GM19035 (cell line): ENCODE measurements at regions not wholly inside any gene's neighbourhood (a gene's known extent, or its start where the extent isn't known, plus 50 kb on each side); places are given as distances from the start of the nearest gene placed in this dataset.
"Not testable (repeated sequence)": the region's sequence is repeated elsewhere in the genome, so short reads cannot be mapped to it uniquely, and the experiment has no call there.

Experiments used
- ATAC-seq: cut with Tn5 transposase; IDR thresholded peaks from one replicate; pipeline ENCODE4 v1.9.1; 2021; ENCODE audit not compliant: unreplicated experiment

- no peak for ATAC-seq
Measured at GRCh38 chr2:51846018-51846417, 814.1 kb upstream of the NRXN1 start.

- no peak for ATAC-seq
Measured at GRCh38 chr2:51844596-51844995, 812.7 kb upstream of the NRXN1 start.

GRCh38 chr2:51829477-51829876, 797.5 kb upstream of the NRXN1 start:
- ATAC-seq: no peak

- no peak for ATAC-seq
Measured at GRCh38 chr2:51825823-51826222, 793.9 kb upstream of the NRXN1 start.

- ATAC-seq: no peak
Measured at GRCh38 chr2:51813247-51813646, 781.3 kb upstream of the NRXN1 start.

- no peak for ATAC-seq
Measured at GRCh38 chr2:51812138-51812866, 780.4 kb upstream of the NRXN1 start.

GRCh38 chr2:51810197-51810596, 778.3 kb upstream of the NRXN1 start:
- ATAC-seq: no peak

GRCh38 chr2:51807229-51807628, 775.3 kb upstream of the NRXN1 start:
- no peak for ATAC-seq

- no peak for ATAC-seq
Measured at GRCh38 chr2:51795248-51795888, 763.4 kb upstream of the NRXN1 start.

- no peak for ATAC-seq
Measured at GRCh38 chr2:51791496-51791895, 759.6 kb upstream of the NRXN1 start.

GRCh38 chr2:51790854-51791253, 758.9 kb upstream of the NRXN1 start:
- ATAC-seq: no peak

- no peak for ATAC-seq
Measured at GRCh38 chr2:51789918-51790317, 758.0 kb upstream of the NRXN1 start.

GRCh38 chr2:51782921-51783765, 751.2 kb upstream of the NRXN1 start:
- no peak for ATAC-seq

GRCh38 chr2:51781691-51782090, 749.8 kb upstream of the NRXN1 start:
- ATAC-seq: no peak

- ATAC-seq: no peak
Measured at GRCh38 chr2:51780353-51780752, 748.4 kb upstream of the NRXN1 start.

GRCh38 chr2:51779723-51780122, 747.8 kb upstream of the NRXN1 start:
- not testable (repeated sequence) for ATAC-seq

- ATAC-seq: no peak
Measured at GRCh38 chr2:51778806-51779205, 746.9 kb upstream of the NRXN1 start.

GRCh38 chr2:51774606-51775005, 742.7 kb upstream of the NRXN1 start:
- not testable (repeated sequence) for ATAC-seq

- no peak for ATAC-seq
Measured at GRCh38 chr2:51760441-51760840, 728.5 kb upstream of the NRXN1 start.

- ATAC-seq: no peak
Measured at GRCh38 chr2:51758081-51758480, 726.1 kb upstream of the NRXN1 start.

- ATAC-seq: no peak
Measured at GRCh38 chr2:51734115-51734514, 702.2 kb upstream of the NRXN1 start.

GRCh38 chr2:51723691-51724090, 691.8 kb upstream of the NRXN1 start:
- no peak for ATAC-seq
